Neural cell (in vitro differentiated cells): ENCODE measurements at regions not wholly inside any gene's neighbourhood (a gene's known extent, or its start where the extent isn't known, plus 50 kb on each side); places are given as distances from the start of the nearest gene placed in this dataset.

Experiments
- H2AFZ ChIP-seq: fragments of 200-600, 300-800 bp; sonication (generic), shearing (Covaris generic); 2 replicates; pipeline ENCODE4 v1.6.0; 2014; ENCODE audit warnings: low read depth, mild to moderate bottlenecking, antibody characterized with exemption, low read length, moderate library complexity
- H3F3A ChIP-seq: fragments of 200-600 bp; shearing (Covaris generic); 2 replicates; pipeline ENCODE4 v1.6.1; 2016; ENCODE audit warnings: mild to moderate bottlenecking, moderate library complexity, mixed read lengths, antibody characterized with exemption, low read length; ENCODE audit not compliant: insufficient read depth, poor library complexity, severe bottlenecking
- H3K27ac ChIP-seq: fragments of 200-600, 300-800 bp; sonication (generic), shearing (Covaris generic); 2 replicates; pipeline ENCODE4 v1.5.1; 2014; ENCODE audit warnings: mild to moderate bottlenecking, low read length, moderate library complexity
- H3K27me3 ChIP-seq: fragments of 300-800, 200-600 bp; sonication (generic), shearing (Covaris generic); 2 replicates; pipeline ENCODE4 v1.6.0; 2014; ENCODE audit warnings: mild to moderate bottlenecking, low read depth, low read length, moderate library complexity; ENCODE audit not compliant: insufficient read depth
- H3K36me3 ChIP-seq: fragments of 300-800, 200-600 bp; sonication (generic), shearing (Covaris generic); 2 replicates; pipeline ENCODE4 v1.5.1; 2014; ENCODE audit warnings: mild to moderate bottlenecking, antibody characterized with exemption, low read length, moderate library complexity; ENCODE audit not compliant: insufficient read depth
- H3K4me2 ChIP-seq: fragments of 300-800, 200-600 bp; sonication (generic), shearing (Covaris generic); 2 replicates; pipeline ENCODE4 v1.6.0; 2014; ENCODE audit warnings: mild to moderate bottlenecking, low read length
- H3K4me3 ChIP-seq: fragments of 300-800, 200-600 bp; sonication (generic), shearing (Covaris generic); 2 replicates; pipeline ENCODE4 v1.5.1; 2014; ENCODE audit warnings: mild to moderate bottlenecking, low read length, moderate library complexity
- H3K79me2 ChIP-seq: fragments of 200-600 bp; shearing (Covaris generic); replicated peaks from 2 replicates; pipeline ENCODE4 v1.6.0; 2014; ENCODE audit warnings: mild to moderate bottlenecking, low read length, moderate library complexity; ENCODE audit not compliant: insufficient read depth
- H3K9ac ChIP-seq: fragments of 300-800, 200-600 bp; sonication (generic), shearing (Covaris generic); 2 replicates; pipeline ENCODE4 v1.6.1; 2016; ENCODE audit warnings: mild to moderate bottlenecking, low read length, mixed read lengths
- H3K9me2 ChIP-seq: fragments of 200-600 bp; shearing (Covaris generic); 2 replicates; pipeline ENCODE4 v1.6.1; 2016; ENCODE audit warnings: mild to moderate bottlenecking, low read length, mixed read lengths; ENCODE audit not compliant: insufficient read depth
- H3K9me3 ChIP-seq: fragments of 200-600, 300-800 bp; sonication (generic), shearing (Covaris generic); 2 replicates; pipeline ENCODE4 v1.6.1; 2016; ENCODE audit warnings: mild to moderate bottlenecking, mixed run types, low read length, moderate library complexity, mixed read lengths
- H4K20me1 ChIP-seq: fragments of 200-600 bp; shearing (Covaris generic); 2 replicates; pipeline ENCODE4 v1.6.1; 2016; ENCODE audit warnings: mild to moderate bottlenecking, mixed run types; ENCODE audit not compliant: insufficient read depth
- EP300 ChIP-seq: fragments of 450-650 bp; conservative IDR thresholded peaks from 2 replicates; pipeline ENCODE4 v1.6.1; 2014; ENCODE audit warnings: antibody characterized with exemption, mild to moderate bottlenecking, moderate library complexity; ENCODE audit not compliant: poor library complexity, severe bottlenecking
- EZH2 ChIP-seq: fragments of 200-600, 300-800 bp; shearing (Covaris generic), sonication (generic); IDR thresholded peaks from 2 replicates; pipeline ENCODE4 v1.6.1; 2014; ENCODE audit warnings: antibody characterized with exemption, low read length, borderline replicate concordance, mild to moderate bottlenecking; ENCODE audit not compliant: insufficient read depth, poor library complexity, severe bottlenecking
- MXI1 ChIP-seq: fragments of 450-650 bp; conservative IDR thresholded peaks from 2 replicates; pipeline ENCODE4 v1.6.1; 2014; ENCODE audit warnings: antibody characterized with exemption, mild to moderate bottlenecking; ENCODE audit not compliant: poor library complexity, severe bottlenecking
- REST ChIP-seq: IDR thresholded peaks from 2 replicates; pipeline ENCODE4 v1.6.1; 2012; ENCODE audit warnings: borderline replicate concordance
- SMC3 ChIP-seq: fragments of 450-650 bp; conservative IDR thresholded peaks from 2 replicates; pipeline ENCODE4 v1.6.1; 2014; ENCODE audit warnings: antibody characterized with exemption, mild to moderate bottlenecking, moderate library complexity; ENCODE audit not compliant: poor library complexity
- TAF1 ChIP-seq: IDR thresholded peaks from 2 replicates; pipeline ENCODE4 v1.6.1; 2012; ENCODE audit warnings: low read depth
- TF ChIP-seq, protein P1 (sequence below): fragments of 450-650 bp; IDR thresholded peaks from 2 replicates; pipeline ENCODE4 v1.5.1; 2014; ENCODE audit warnings: antibody characterized with exemption, mild to moderate bottlenecking, moderate library complexity; ENCODE audit not compliant: poor library complexity, severe bottlenecking

GRCh38 chr10:44259090-44259874, 125.6 kb downstream of the CXCL12 start:
- no peaks in the 10 kb centered on the region for H3K27me3 ChIP-seq

DNA sequence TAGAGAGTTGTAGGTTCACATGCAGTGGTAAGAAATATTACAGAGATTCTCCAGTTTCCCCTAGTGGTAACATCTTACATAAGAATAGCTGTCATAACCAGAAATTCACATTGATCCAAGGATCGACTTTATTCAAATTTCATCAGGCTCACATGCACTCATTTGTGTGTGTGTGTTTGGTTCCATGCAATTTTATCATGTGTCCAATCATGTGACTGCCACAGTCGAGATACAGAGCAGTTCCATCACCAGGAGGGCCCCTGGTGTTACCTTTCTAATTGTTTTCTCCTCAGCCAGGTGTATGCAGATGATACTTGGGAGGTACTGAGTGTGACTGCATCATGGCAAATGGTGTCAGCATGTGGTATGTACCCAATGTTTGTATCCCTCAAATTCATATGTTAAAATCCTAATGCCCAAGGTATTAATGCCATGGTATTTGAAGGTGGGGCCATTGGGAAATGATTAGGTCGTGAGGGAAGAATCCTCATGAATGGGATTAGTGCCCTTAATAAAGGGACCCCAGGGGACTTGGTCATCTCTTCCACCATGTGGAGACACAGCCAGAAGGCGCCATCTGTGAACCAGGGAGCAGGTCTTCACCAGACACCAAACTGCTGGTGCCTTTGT, 126.3 kb downstream of the CXCL12 start:
- no peaks in the 10 kb centered on the region for H3K79me2 ChIP-seq
- no peaks in the 10 kb centered on the region for H3K36me3 ChIP-seq
- TF ChIP-seq REST (no peak), SMC3 (no peak), EZH2 (no peak), TAF1 (no peak), EP300 (no peak), MXI1 (no peak)
- TF ChIP-seq, protein P1, sequence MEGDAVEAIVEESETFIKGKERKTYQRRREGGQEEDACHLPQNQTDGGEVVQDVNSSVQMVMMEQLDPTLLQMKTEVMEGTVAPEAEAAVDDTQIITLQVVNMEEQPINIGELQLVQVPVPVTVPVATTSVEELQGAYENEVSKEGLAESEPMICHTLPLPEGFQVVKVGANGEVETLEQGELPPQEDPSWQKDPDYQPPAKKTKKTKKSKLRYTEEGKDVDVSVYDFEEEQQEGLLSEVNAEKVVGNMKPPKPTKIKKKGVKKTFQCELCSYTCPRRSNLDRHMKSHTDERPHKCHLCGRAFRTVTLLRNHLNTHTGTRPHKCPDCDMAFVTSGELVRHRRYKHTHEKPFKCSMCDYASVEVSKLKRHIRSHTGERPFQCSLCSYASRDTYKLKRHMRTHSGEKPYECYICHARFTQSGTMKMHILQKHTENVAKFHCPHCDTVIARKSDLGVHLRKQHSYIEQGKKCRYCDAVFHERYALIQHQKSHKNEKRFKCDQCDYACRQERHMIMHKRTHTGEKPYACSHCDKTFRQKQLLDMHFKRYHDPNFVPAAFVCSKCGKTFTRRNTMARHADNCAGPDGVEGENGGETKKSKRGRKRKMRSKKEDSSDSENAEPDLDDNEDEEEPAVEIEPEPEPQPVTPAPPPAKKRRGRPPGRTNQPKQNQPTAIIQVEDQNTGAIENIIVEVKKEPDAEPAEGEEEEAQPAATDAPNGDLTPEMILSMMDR, result no peak

More at GRCh38 chr10:44259090-44259874, 125.6 kb downstream of the CXCL12 start:
- Histone ChIP-seq H2AFZ (no peak overlapping the region), H3K9me2 (no peaks in the 10 kb centered on the region), H3K4me2 (no peak overlapping the region), H3K9ac (no peak overlapping the region), H3K79me2 (no peaks in the 10 kb centered on the region), H3K27ac (no peak overlapping the region), H3K36me3 (no peaks in the 10 kb centered on the region), H3K9me3 (no peaks in the 10 kb centered on the region), H4K20me1 (no peaks in the 10 kb centered on the region), H3F3A (no peaks in the 10 kb centered on the region), H3K4me3 (no peak overlapping the region)
- TF ChIP-seq, protein P1, result no peak
- TF ChIP-seq REST, result no peak

More for the DNA sequence above, 126.3 kb downstream of the CXCL12 start:
- H3K4me2 ChIP-seq, result no peak overlapping the region
- no peak overlapping the region for H3K27ac ChIP-seq
- H3K27me3 ChIP-seq, result no peaks in the 10 kb centered on the region
- H3K9ac ChIP-seq, result no peak overlapping the region
- H3F3A ChIP-seq, result no peaks in the 10 kb centered on the region
- no peak overlapping the region for H2AFZ ChIP-seq
- H3K9me2 ChIP-seq, result no peaks in the 10 kb centered on the region
- H4K20me1 ChIP-seq, result no peaks in the 10 kb centered on the region
- no peaks in the 10 kb centered on the region for H3K9me3 ChIP-seq
- no peak overlapping the region for H3K4me3 ChIP-seq
